IMR-90 (cell line): ENCODE measurements at regions not wholly inside any gene's neighbourhood (a gene's known extent, or its start where the extent isn't known, plus 50 kb on each side); places are given as distances from the start of the nearest gene placed in this dataset.

ENCODE experiments used
- ATAC-seq: fragments of 200-7000 bp; cut with Tn5 transposase; 2 replicates; pipeline ENCODE4 v1.9.1; 2020; ENCODE audit warnings: low read depth, mild to moderate bottlenecking, moderate library complexity
- BruUV-seq: library from RNA; stranded (reverse); fragments of 400-500 nt; replicated peaks from 2 replicates; lab custom pipeline; 2021; lab: Mats Ljungman, UMichigan
- CTCF ChIA-PET: fragments of 300-600 bp; formaldehyde crosslinking; extraction: SDS; loops from one replicate; lab custom pipeline; 2021; ENCODE audit warnings: antibody characterized with exemption; lab: Yijun Ruan, JAX
- POLR2A ChIA-PET: fragments of 300-600 bp; sonication (Branson Sonifier 250); formaldehyde crosslinking; loops from one replicate; lab custom pipeline; 2022; ENCODE audit warnings: antibody characterized with exemption; ENCODE audit not compliant: unreplicated experiment; lab: Charles Lee
- DNase-seq: peaks from one replicate; pipeline ENCODE4 v3.0.0; 2013
- H2AFZ ChIP-seq: replicated peaks from 2 replicates; pipeline ENCODE3; 2013; ENCODE audit warnings: low read length, mild to moderate bottlenecking; ENCODE audit not compliant: poor library complexity
- H2AK5ac ChIP-seq: 2 replicates; pipeline ENCODE4 v1.6.1; 2013; ENCODE audit warnings: low read depth, low read length, inconsistent platforms
- H2AK9ac ChIP-seq: replicated peaks from 2 replicates; pipeline ENCODE3; 2013; ENCODE audit warnings: mild to moderate bottlenecking, low read depth, low read length, moderate library complexity; ENCODE audit not compliant: poor library complexity
- H2BK120ac ChIP-seq: 2 replicates; pipeline ENCODE4 v1.6.1; 2013; ENCODE audit warnings: low read depth, low read length, inconsistent platforms
- H2BK15ac ChIP-seq: 3 replicates; pipeline ENCODE4 v1.6.1; 2013; ENCODE audit warnings: low read depth, low read length, inconsistent platforms
- H2BK20ac ChIP-seq: 2 replicates; pipeline ENCODE4 v1.6.1; 2013; ENCODE audit warnings: low read depth, mild to moderate bottlenecking, inconsistent platforms, low read length, moderate library complexity
- H2BK5ac ChIP-seq: 2 replicates; pipeline ENCODE4 v1.6.1; 2013; ENCODE audit warnings: mild to moderate bottlenecking, low read depth, low read length, inconsistent platforms; ENCODE audit not compliant: poor library complexity, severe bottlenecking
- H3K14ac ChIP-seq: replicated peaks from 2 replicates; pipeline ENCODE4 v1.6.1; 2013; ENCODE audit warnings: low read depth, low read length, inconsistent platforms
- H3K18ac ChIP-seq: 2 replicates; pipeline ENCODE4 v1.6.1; 2013; ENCODE audit warnings: low read depth, low read length, control low read depth
- H3K23ac ChIP-seq: 2 replicates; pipeline ENCODE4 v1.6.1; 2013; ENCODE audit warnings: low read depth, low read length, inconsistent platforms
- H3K27ac ChIP-seq: 2 replicates; pipeline ENCODE4 v1.5.1; 2013; ENCODE audit warnings: mild to moderate bottlenecking, control low read depth, low read length; ENCODE audit not compliant: insufficient read depth
- H3K27me3 ChIP-seq: 2 replicates; pipeline ENCODE4 v1.6.1; 2013; ENCODE audit warnings: low read length; ENCODE audit not compliant: control insufficient read depth, insufficient read depth
- H3K36me3 ChIP-seq: 2 replicates; pipeline ENCODE4 v1.6.1; 2013; ENCODE audit warnings: low read length, mixed read lengths; ENCODE audit not compliant: control insufficient read depth, insufficient read depth
- H3K4ac ChIP-seq: 2 replicates; pipeline ENCODE4 v1.6.1; 2013; ENCODE audit warnings: low read depth, low read length, inconsistent platforms
- H3K4me1 ChIP-seq: 2 replicates; pipeline ENCODE4 v1.6.1; 2013; ENCODE audit warnings: low read length, mixed read lengths; ENCODE audit not compliant: control insufficient read depth, insufficient read depth
- H3K4me2 ChIP-seq: 2 replicates; pipeline ENCODE4 v1.6.1; 2013; ENCODE audit warnings: low read depth, mild to moderate bottlenecking, control low read depth, low read length, moderate library complexity
- H3K4me3 ChIP-seq: 2 replicates; pipeline ENCODE4 v1.5.1; 2013; ENCODE audit warnings: low read depth, mild to moderate bottlenecking, control low read depth, low read length, moderate library complexity; ENCODE audit not compliant: insufficient read depth
- H3K56ac ChIP-seq: 2 replicates; pipeline ENCODE4 v1.6.1; 2013; ENCODE audit warnings: low read length, inconsistent platforms; ENCODE audit not compliant: insufficient read depth; ENCODE audit errors: extremely low read depth
- H3K79me1 ChIP-seq, 2 experiments: 2 replicates each; pipeline ENCODE4 v1.6.1; 2013; ENCODE audit warnings: low read length in 2 of 2, inconsistent platforms in 1 of 2, low read depth in 1 of 2
- H3K9ac ChIP-seq: 2 replicates; pipeline ENCODE4 v1.6.1; 2013; ENCODE audit warnings: low read depth, low read length, control low read depth
- H3K9me1 ChIP-seq: 2 replicates; pipeline ENCODE4 v1.6.1; 2013; ENCODE audit warnings: low read length, inconsistent platforms; ENCODE audit not compliant: insufficient read depth
- H3K9me3 ChIP-seq: 2 replicates; pipeline ENCODE4 v1.6.1; 2013; ENCODE audit warnings: low read length; ENCODE audit not compliant: control insufficient read depth, insufficient read depth
- H4K20me1 ChIP-seq: 2 replicates; pipeline ENCODE4 v1.6.1; 2013; ENCODE audit warnings: low read length, inconsistent platforms; ENCODE audit not compliant: insufficient read depth
- H4K5ac ChIP-seq: 2 replicates; pipeline ENCODE4 v1.6.1; 2013; ENCODE audit warnings: mild to moderate bottlenecking, low read depth, low read length, control low read depth
- H4K8ac ChIP-seq, 2 experiments: 2 replicates each; pipeline ENCODE4 v1.6.1; 2013; ENCODE audit warnings: low read depth in 2 of 2, low read length in 2 of 2, control low read depth in 1 of 2, inconsistent platforms in 1 of 2
- H4K91ac ChIP-seq: 2 replicates; pipeline ENCODE4 v1.6.1; 2013; ENCODE audit warnings: low read depth, low read length, inconsistent platforms; ENCODE audit not compliant: insufficient read depth
- MAFK ChIP-seq: IDR thresholded peaks from 2 replicates; pipeline ENCODE4 v1.6.1; 2012; ENCODE audit warnings: low read depth, low read length, improper control_type of control experiment
- MXI1 ChIP-seq: IDR thresholded peaks from 2 replicates; pipeline ENCODE4 v1.6.1; 2012; ENCODE audit warnings: low read depth, mild to moderate bottlenecking, low read length, moderate library complexity, borderline replicate concordance
- SMC3 ChIP-seq: fragments of 150-350 bp; IDR thresholded peaks from 2 replicates; pipeline ENCODE4 v1.6.1; 2016; ENCODE audit warnings: low read depth, mild to moderate bottlenecking, antibody characterized with exemption, low read length, moderate library complexity
- dilution Hi-C: fragments of 300-500 bp; cut with HindIII; formaldehyde crosslinking; loops from one replicate; pipeline ENCODE4 v1.14.3; 2018; ENCODE audit warnings: low sequenced_read_pairs; ENCODE audit not compliant: unreplicated experiment
- in situ Hi-C: fragments of 300-500 bp; cut with MboI; formaldehyde crosslinking; loops from 3 replicates; pipeline ENCODE4 v1.14.3; 2019; ENCODE audit warnings: low sequenced_read_pairs, inconsistent platforms, mixed read lengths
- intact Hi-C: fragments of 100-400 bp; cut with micrococcal nuclease; formaldehyde crosslinking; loops from 2 replicates; pipeline ENCODE4 v1.10.0; 2022

- Histone ChIP-seq H3K18ac (no peak overlapping the region), H3K14ac (no peak overlapping the region), H4K91ac (no peak overlapping the region), H3K9me3 (no peaks in the 10 kb centered on the region; the same call in 1 of the 2 replicates), H3K27me3 (no peaks in the 10 kb centered on the region), H3K23ac (no peak overlapping the region), H2AFZ (no peak overlapping the region), H2AK9ac (no peak overlapping the region), H2BK120ac (no peak overlapping the region), H2BK5ac (no peak overlapping the region), H3K4me1 (no peaks in the 10 kb centered on the region), H3K9me1 (no peaks in the 10 kb centered on the region), H4K20me1 (no peaks in the 10 kb centered on the region), H3K27ac (no peak overlapping the region), H3K4me3 (no peak overlapping the region), H2BK20ac (no peak overlapping the region), H3K9ac (no peak overlapping the region), H3K4me2 (no peak overlapping the region), H3K36me3 (no peaks in the 10 kb centered on the region), H3K4ac (no peak overlapping the region), H3K79me1 (no peaks in the 10 kb centered on the region), H2BK15ac (no peak overlapping the region), H2AK5ac (no peak overlapping the region), H3K56ac (no peak overlapping the region), H4K5ac (no peak overlapping the region), H4K8ac (no peak overlapping the region)
- TF ChIP-seq MAFK (0 out of 2 replicates have a peak, but pooled peaks have one; percentile 21), MXI1 (no peak), SMC3 (no peak)
- DNase-seq (no peak), ATAC-seq (no peak)
- BruUV-seq: no TSS peak
- dilution Hi-C loops (no loop called here), in situ Hi-C loops (no loop called here), intact Hi-C loops (no loop called here)
- CTCF ChIA-PET: no interaction called here
- POLR2A ChIA-PET: no interaction called here
Observed at GRCh38 chr1:103854279-103854678, 104.6 kb downstream of the AMY1C start.
